Tibial nerve (tissue), 3 donors: ENCODE measurements at regions not wholly inside any gene's neighbourhood (a gene's known extent, or its start where the extent isn't known, plus 50 kb on each side); places are given as distances from the start of the nearest gene placed in this dataset.

Experiments used
- POLR2A ChIP-seq, 2 donors: fragments of 450-650 bp; IDR thresholded peaks; one replicate each; pipeline ENCODE4 v1.6.1; 2017; ENCODE audit warnings: antibody characterized with exemption in 2 of 2, mild to moderate bottlenecking in 2 of 2, moderate library complexity in 2 of 2
- TF ChIP-seq, protein P1 (sequence below), 5 experiments: fragments of 200-600 bp in 3 of 5; fragments of 450-650 bp in 2 of 5; sonication (generic) in 3 of 5; IDR thresholded peaks; one replicate each; pipeline ENCODE4 v1.5.1; 2016 to 2019; ENCODE audit warnings: antibody characterized with exemption in 5 of 5, mild to moderate bottlenecking in 3 of 5, moderate library complexity in 2 of 5

- TF ChIP-seq, protein P1, sequence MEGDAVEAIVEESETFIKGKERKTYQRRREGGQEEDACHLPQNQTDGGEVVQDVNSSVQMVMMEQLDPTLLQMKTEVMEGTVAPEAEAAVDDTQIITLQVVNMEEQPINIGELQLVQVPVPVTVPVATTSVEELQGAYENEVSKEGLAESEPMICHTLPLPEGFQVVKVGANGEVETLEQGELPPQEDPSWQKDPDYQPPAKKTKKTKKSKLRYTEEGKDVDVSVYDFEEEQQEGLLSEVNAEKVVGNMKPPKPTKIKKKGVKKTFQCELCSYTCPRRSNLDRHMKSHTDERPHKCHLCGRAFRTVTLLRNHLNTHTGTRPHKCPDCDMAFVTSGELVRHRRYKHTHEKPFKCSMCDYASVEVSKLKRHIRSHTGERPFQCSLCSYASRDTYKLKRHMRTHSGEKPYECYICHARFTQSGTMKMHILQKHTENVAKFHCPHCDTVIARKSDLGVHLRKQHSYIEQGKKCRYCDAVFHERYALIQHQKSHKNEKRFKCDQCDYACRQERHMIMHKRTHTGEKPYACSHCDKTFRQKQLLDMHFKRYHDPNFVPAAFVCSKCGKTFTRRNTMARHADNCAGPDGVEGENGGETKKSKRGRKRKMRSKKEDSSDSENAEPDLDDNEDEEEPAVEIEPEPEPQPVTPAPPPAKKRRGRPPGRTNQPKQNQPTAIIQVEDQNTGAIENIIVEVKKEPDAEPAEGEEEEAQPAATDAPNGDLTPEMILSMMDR (IDR thresholded peaks at IDR 0.05) = no peak
- TF ChIP-seq POLR2A (IDR thresholded peaks at IDR 0.05) = no peak
Observed at GRCh38 chr6:4703382-4703781, 72.8 kb upstream of the CDYL start.
